HG02840 (cell line): ENCODE measurements at regions not wholly inside any gene's neighbourhood (a gene's known extent, or its start where the extent isn't known, plus 50 kb on each side); places are given as distances from the start of the nearest gene placed in this dataset.

Experiments
- ATAC-seq: cut with Tn5 transposase; IDR thresholded peaks from one replicate; pipeline ENCODE4 v1.9.1; 2021; ENCODE audit warnings: mild to moderate bottlenecking, moderate library complexity, moderate number of reproducible peaks; ENCODE audit not compliant: unreplicated experiment, low FRiP score

DNA sequence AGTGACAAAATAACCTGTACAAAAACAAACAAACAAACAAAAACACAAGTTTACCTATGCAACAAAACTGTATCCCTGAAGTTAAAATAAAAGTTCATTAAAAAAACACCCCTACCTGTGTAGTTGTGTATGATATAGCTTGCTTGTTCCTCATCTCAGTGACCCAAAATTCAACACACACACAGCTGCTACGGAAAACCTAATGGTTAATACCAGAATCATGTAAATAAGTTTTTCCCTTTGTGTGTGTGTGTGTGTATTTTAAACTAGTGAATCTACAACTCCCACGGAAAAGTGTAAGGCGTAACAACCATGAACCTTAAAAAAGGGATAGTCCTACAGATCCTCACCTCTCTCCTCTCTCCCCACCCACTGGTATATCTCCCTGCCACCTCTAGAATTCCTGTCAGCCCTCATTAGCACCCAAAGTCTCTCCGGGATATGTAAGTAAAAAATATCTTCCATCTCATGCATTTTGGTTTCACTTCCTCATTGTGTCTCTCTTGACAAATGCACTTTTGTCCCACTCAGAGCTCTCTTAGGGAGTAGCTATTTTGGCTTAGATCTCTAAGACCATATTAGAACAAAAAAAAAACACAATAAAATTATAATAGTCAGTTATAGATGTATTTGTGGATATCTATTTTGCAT is 2236.5 kb downstream of the PCDH9 start:
- ATAC-seq: no peak

- no peak for ATAC-seq
These were observed 2237.8 kb downstream of the PCDH9 start for GRCh38 chr13:64992314-64992713.

- ATAC-seq: no peak
These were observed 2245.1 kb downstream of the PCDH9 start for GRCh38 chr13:64985075-64985474.

GRCh38 chr13:64962404-64962803 is 2267.7 kb downstream of the PCDH9 start:
- no peak for ATAC-seq

DNA sequence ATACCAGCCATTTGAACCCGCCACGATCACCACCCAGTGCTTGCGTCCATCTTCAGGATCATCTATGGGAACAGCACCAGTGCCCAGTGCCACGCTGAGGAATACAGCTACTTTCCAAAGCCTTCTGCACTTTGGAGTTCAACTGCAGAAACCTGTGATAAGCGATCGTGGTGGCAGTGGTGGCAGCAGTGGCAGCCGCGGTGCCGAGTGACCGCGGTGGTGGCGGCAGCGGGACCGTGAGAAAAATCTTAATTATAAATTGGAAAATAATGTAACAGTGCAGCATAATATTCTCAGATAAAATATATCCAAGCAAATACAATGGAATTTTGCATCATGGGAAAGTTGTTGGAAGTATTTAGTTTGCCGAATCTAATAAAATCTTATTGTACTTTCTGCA is 2270.9 kb downstream of the PCDH9 start:
- no peak for ATAC-seq

- no peak for ATAC-seq
These were observed 2272.0 kb downstream of the PCDH9 start for GRCh38 chr13:64958106-64958505.

DNA sequence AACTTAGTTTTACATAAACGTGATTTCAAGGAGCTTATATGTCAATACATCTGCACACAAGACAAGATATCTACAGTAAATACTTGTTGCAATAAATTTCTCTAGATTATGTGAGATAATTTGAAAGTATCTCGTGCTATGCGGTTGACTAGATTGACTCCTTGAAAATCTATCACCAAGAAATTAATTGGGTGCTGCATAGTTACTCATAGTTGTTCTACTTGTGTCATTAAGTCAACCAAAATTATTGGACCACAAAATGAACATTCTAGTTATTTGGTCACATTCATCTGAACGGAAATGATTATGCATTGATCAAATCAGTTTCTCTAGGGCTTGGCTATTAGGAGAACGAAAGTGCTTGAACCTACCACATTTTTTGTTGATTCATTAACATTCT is 2291.5 kb downstream of the PCDH9 start:
- no peak for ATAC-seq

DNA sequence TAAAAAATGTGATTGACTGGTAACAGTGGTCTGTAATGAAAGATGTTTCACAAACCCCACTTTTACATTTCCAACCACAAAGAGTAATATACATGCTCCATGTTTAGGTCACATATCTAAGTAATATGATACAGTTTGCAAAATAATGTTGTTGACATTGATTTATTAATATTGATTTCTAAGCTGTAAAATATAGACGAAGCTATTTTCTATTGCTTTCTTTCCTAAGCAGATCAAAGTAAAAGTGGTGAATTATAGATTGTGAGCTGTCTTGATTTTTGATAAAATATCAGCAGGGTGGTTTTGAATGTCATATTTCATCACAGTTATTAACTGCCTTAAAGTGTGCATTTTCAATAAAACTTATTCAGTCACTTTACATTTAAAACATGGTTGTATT is 2292.8 kb downstream of the PCDH9 start:
- ATAC-seq: no peak

- ATAC-seq: no peak
These were observed 2293.3 kb downstream of the PCDH9 start for GRCh38 chr13:64936879-64937278.

GRCh38 chr13:64935441-64935840 is 2294.7 kb downstream of the PCDH9 start:
- no peak for ATAC-seq

DNA sequence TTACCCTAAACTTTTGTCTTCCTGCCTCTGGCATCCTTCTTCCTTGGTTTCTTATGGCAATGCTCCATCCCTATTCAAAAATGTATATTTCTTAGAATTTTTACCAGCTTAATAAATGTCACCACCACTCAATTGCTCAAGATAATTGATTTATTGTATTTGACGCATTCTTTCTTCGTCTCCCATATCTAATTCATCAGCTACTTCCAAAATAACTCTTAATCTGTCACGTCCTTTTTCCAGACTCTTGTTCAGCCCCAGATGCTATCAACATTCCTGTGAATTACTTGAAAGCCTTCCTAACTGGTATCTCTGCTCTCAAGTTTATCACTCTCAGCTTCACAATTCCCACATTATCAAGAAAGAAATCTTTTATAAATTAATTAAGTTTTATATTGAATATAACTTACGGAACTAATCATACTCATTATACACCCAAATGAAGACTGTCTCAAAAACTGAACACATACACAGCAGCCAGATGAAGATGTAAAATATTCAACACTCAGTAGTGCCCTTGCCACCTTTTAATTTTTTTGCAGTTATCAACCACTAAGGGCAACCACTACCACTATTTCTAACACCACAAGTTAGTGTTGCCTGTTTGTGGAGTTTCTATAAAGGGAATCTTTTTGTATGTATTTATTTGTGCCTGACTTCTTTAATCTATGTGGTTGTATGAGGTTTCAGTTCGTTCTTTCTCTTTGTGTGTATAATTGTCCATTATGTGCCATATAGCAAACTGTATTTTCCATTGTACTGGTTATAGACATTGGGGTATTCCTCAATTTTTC is 2295.4 kb downstream of the PCDH9 start:
- ATAC-seq: no peak

GRCh38 chr13:64930636-64931035 is 2299.5 kb downstream of the PCDH9 start:
- ATAC-seq: no peak

- no peak for ATAC-seq
These were observed 2301.2 kb downstream of the PCDH9 start for GRCh38 chr13:64928696-64929499.

- ATAC-seq: no peak
These were observed 2304.4 kb downstream of the PCDH9 start for GRCh38 chr13:64925727-64926126.

DNA sequence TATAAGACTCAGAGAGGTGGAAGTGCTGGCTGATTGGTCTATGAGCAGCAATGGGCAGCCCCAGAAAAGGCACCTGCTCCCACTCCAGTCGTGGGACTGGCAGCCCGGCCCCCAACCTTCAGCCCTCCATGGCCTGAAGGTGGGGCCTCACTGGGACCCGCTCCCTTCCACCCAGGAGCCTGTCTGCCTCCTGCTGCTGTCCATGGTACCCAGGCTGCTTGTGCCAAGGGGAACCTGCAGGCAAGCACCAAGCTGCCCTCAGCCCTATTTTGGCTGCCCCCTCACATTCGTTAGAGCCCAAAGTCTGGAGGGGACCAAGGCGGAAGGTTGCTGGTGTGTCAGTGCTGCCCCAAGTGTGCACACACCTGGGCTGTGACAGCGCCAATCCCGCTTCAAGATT is 2304.9 kb downstream of the PCDH9 start:
- no peak for ATAC-seq

- ATAC-seq: no peak
These were observed 2305.7 kb downstream of the PCDH9 start for GRCh38 chr13:64924401-64924800.

- no peak for ATAC-seq
These were observed 2312.6 kb downstream of the PCDH9 start for GRCh38 chr13:64917566-64917965.

DNA sequence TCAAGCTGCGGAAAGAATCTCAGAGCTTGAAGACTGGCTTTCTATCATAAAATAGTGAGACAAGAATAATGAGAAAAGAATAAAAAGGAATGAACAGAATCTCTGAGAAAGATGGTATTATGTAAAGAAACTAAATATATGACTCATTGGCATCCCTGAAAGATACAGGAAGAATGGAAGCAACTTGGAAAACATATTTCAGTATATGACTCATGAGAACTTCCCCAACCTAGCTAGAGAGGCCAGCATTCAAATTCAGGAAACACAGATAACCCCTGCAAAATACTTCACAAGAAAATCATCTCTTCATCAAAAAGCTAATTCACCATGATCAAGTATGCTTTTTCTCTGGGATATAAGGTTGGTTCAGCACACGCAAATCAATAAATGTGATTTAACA is 2318.0 kb downstream of the PCDH9 start:
- ATAC-seq: no peak

DNA sequence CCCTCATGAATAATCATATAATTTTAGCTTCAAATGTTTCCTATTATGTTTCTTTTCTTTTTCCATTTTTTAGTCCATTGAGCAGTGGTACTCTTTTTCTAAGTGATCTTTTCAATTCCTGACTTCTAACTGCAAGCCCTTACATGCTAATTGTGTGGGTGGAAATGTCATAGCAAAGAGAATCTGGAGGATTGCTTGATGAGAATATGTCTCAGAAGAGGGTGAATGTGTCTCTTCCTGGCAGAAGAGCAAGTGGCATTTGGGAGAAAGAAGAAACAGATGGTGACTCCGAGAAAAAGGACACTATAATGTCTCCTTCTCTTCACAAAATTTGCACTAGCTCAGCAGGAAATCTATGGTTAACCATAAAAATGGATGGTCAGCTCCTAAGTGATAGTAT is 2320.0 kb downstream of the PCDH9 start:
- no peak for ATAC-seq

DNA sequence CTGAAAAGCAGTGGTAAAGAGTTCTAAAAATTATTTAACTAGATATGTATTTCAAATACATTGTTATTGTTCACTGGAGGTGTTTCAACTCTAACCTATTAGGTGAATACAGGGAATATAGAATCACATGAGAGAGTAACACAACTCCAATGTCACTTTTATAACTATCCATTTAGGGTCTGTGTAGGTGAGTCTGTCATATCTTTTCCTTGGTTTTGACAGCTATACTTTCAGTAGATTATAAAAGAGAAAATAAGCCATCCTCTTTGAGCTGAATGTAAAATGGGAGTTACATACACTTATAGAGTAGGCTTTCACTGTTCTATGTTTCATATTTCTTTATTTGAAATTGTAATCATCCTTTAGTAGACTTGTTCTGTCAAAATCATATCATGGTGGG is 2321.0 kb downstream of the PCDH9 start:
- no peak for ATAC-seq

DNA sequence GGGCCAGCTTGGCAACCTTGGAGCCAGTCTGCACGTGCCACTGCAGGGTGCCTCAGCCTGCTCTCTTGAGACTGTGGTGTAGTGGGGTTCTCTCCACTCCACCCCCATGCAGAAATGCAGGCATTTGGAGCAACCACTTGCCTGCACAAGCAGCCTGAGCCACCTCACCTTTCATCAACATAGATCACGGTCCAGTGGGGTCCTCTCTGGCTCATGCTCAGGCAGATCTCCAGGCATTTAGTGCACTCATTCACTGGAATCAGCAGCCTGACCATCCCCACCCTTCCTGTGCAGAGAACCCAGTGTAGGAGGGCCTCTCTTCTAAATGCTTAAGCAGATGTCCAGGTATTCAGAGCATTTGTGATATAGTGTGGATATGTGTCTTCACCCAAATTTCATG is 2330.1 kb downstream of the PCDH9 start:
- ATAC-seq: no peak
